WTC11 (cell line): ENCODE measurements at regions not wholly inside any gene's neighbourhood (a gene's known extent, or its start where the extent isn't known, plus 50 kb on each side); places are given as distances from the start of the nearest gene placed in this dataset.

ENCODE experiments used
- ATAC-seq: fragments of 200-7000 bp; cut with Tn5 transposase; 2 replicates; pipeline ENCODE4 v1.10.0; 2021; ENCODE audit warnings: mild to moderate bottlenecking, moderate library complexity
- CTCF ChIA-PET: fragments of 300-600 bp; sonication (Branson Sonifier 250); formaldehyde crosslinking; loops from one replicate; lab custom pipeline; 2021; ENCODE audit warnings: antibody characterized with exemption; lab: Charles Lee
- POLR2A ChIA-PET: fragments of 350-600 bp; sonication (Branson Sonifier 250); formaldehyde crosslinking; loops from one replicate; lab custom pipeline; 2021; ENCODE audit warnings: antibody characterized with exemption; lab: Charles Lee
- DNase-seq: peaks from one replicate; pipeline ENCODE4 v3.0.0; 2021; ENCODE audit warnings: low spot score
- H3K27ac Mint-ChIP-seq: 2 replicates; pipeline ENCODE4 v1.8.0; 2021; ENCODE audit warnings: mixed read lengths
- H3K27me3 Mint-ChIP-seq: 2 replicates; pipeline ENCODE4 v1.8.0; 2021; ENCODE audit warnings: low read depth, mild to moderate bottlenecking, moderate library complexity, mixed read lengths
- H3K36me3 Mint-ChIP-seq: 2 replicates; pipeline ENCODE4 v1.8.0; 2021; ENCODE audit warnings: mixed read lengths
- H3K4me1 Mint-ChIP-seq: 2 replicates; pipeline ENCODE4 v1.8.0; 2022; ENCODE audit warnings: mixed read lengths
- H3K4me3 Mint-ChIP-seq: 2 replicates; pipeline ENCODE4 v1.8.0; 2021; ENCODE audit warnings: mild to moderate bottlenecking, moderate library complexity, mixed read lengths
- H3K9me3 Mint-ChIP-seq: 2 replicates; pipeline ENCODE4 v1.8.0; 2021; ENCODE audit warnings: mixed read lengths
- ATF6 ChIP-seq: sonication (generic); formaldehyde crosslinking; IDR thresholded peaks from 2 replicates; pipeline ENCODE4 v1.8.1; 2023; ENCODE audit warnings: mild to moderate bottlenecking, missing genetic modification reagents
- CREM ChIP-seq: sonication (generic); formaldehyde crosslinking; IDR thresholded peaks from 2 replicates; pipeline ENCODE4 v1.8.1; 2022; ENCODE audit warnings: mild to moderate bottlenecking, missing genetic modification reagents, moderate library complexity
- E2F4 ChIP-seq: sonication (generic); formaldehyde crosslinking; IDR thresholded peaks from 2 replicates; pipeline ENCODE4 v1.8.1; 2022; ENCODE audit warnings: low read depth, mild to moderate bottlenecking, moderate library complexity, missing genetic modification reagents, borderline replicate concordance
- E2F5 ChIP-seq: sonication (generic); formaldehyde crosslinking; IDR thresholded peaks from 2 replicates; pipeline ENCODE4 v1.8.1; 2022; ENCODE audit warnings: mild to moderate bottlenecking, moderate library complexity, missing genetic modification reagents
- FOXP4 ChIP-seq: sonication (generic); formaldehyde crosslinking; IDR thresholded peaks from 2 replicates; pipeline ENCODE4 v1.8.0; 2022; ENCODE audit warnings: mild to moderate bottlenecking, missing genetic modification reagents
- GTF2I ChIP-seq: fragments of 250-450 bp; sonication (Bioruptor Pico); conservative IDR thresholded peaks from 2 replicates; pipeline ENCODE4 v1.4.0; 2021; ENCODE audit warnings: mild to moderate bottlenecking
- HMGA2 ChIP-seq: fragments of 250-450 bp; sonication (Bioruptor Pico); IDR thresholded peaks from 2 replicates; pipeline ENCODE4 v1.4.0; 2021; ENCODE audit warnings: mild to moderate bottlenecking, moderate library complexity
- IRF1 ChIP-seq: sonication (generic); formaldehyde crosslinking; IDR thresholded peaks from 2 replicates; pipeline ENCODE4 v1.8.0; 2023; ENCODE audit warnings: missing genetic modification reagents
- JUN ChIP-seq: sonication (generic); formaldehyde crosslinking; IDR thresholded peaks from 2 replicates; pipeline ENCODE4 v1.8.0; 2023; ENCODE audit warnings: mild to moderate bottlenecking, missing genetic modification reagents
- KAT7 ChIP-seq: sonication (generic); formaldehyde crosslinking; IDR thresholded peaks from 2 replicates; pipeline ENCODE4 v1.8.1; 2023; ENCODE audit warnings: missing genetic modification reagents, mild to moderate bottlenecking, borderline replicate concordance
- MAX ChIP-seq: sonication (generic); formaldehyde crosslinking; IDR thresholded peaks from 2 replicates; pipeline ENCODE4 v1.8.0; 2022; ENCODE audit warnings: mild to moderate bottlenecking, missing genetic modification reagents
- OVOL2 ChIP-seq: fragments of 250-450 bp; sonication (Bioruptor Pico); IDR thresholded peaks from 2 replicates; pipeline ENCODE4 v1.9.0; 2021; ENCODE audit warnings: mild to moderate bottlenecking, borderline replicate concordance
- PRDM15 ChIP-seq: sonication (generic); formaldehyde crosslinking; IDR thresholded peaks from 2 replicates; pipeline ENCODE4 v1.8.0; 2022; ENCODE audit warnings: missing genetic modification reagents
- PRRX2 ChIP-seq: fragments of 250-450 bp; sonication (Bioruptor Pico); IDR thresholded peaks from 2 replicates; pipeline ENCODE4 v1.8.0; 2021; ENCODE audit warnings: mild to moderate bottlenecking
- ZNF121 ChIP-seq: sonication (generic); formaldehyde crosslinking; IDR thresholded peaks from 2 replicates; pipeline ENCODE4 v1.8.0; 2023; ENCODE audit warnings: missing genetic modification reagents
- ZNF138 ChIP-seq: sonication (generic); formaldehyde crosslinking; conservative IDR thresholded peaks from 2 replicates; pipeline ENCODE4 v1.8.1; 2022; ENCODE audit warnings: mild to moderate bottlenecking, moderate library complexity, missing genetic modification reagents
- ZNF263 ChIP-seq: sonication (generic); formaldehyde crosslinking; IDR thresholded peaks from 2 replicates; pipeline ENCODE4 v1.8.1; 2022; ENCODE audit warnings: low read depth, mild to moderate bottlenecking, moderate library complexity, missing genetic modification reagents
- ZNF396 ChIP-seq: fragments of 250-450 bp; sonication (Bioruptor Pico); IDR thresholded peaks from 2 replicates; pipeline ENCODE4 v1.8.0; 2021; ENCODE audit warnings: mild to moderate bottlenecking, moderate library complexity, borderline replicate concordance
- ZNF532 ChIP-seq: fragments of 250-450 bp; sonication (Bioruptor Pico); IDR thresholded peaks from 2 replicates; pipeline ENCODE4 v1.9.0; 2021; ENCODE audit warnings: mild to moderate bottlenecking, borderline replicate concordance
- ZSCAN18 ChIP-seq: fragments of 250-450 bp; sonication (Bioruptor Pico); IDR thresholded peaks from 2 replicates; pipeline ENCODE4 v2.1.2; 2022; ENCODE audit warnings: mild to moderate bottlenecking, moderate library complexity

- ChIA-PET POLR2A (no interaction called here), CTCF (no interaction called here)
- no peak overlapping the region for H3K27ac Mint-ChIP-seq
- peaks cover 26% of the 10 kb centered on the region for H3K4me1 Mint-ChIP-seq
- H3K9me3 Mint-ChIP-seq: no peaks in the 10 kb centered on the region; the same call in 1 of the 2 replicates
- H3K4me3 Mint-ChIP-seq: no peak overlapping the region
- no peaks in the 10 kb centered on the region for H3K27me3 Mint-ChIP-seq
- H3K36me3 Mint-ChIP-seq: no peaks in the 10 kb centered on the region
- no peak for DNase-seq
- no peak for TF ChIP-seq ZNF263
- no peak for TF ChIP-seq E2F5
- TF ChIP-seq ZNF121: no peak
- no peak for TF ChIP-seq ZNF396 (CRISPR knock-in tag)
- TF ChIP-seq MAX (CRISPR knock-in tag): no peak
- no peak for TF ChIP-seq E2F4 (CRISPR knock-in tag)
- TF ChIP-seq KAT7 (CRISPR knock-in tag): no peak
- no peak for TF ChIP-seq GTF2I (CRISPR knock-in tag)
- no peak for TF ChIP-seq HMGA2 (CRISPR knock-in tag)
- no peak for TF ChIP-seq PRDM15
- TF ChIP-seq JUN (CRISPR knock-in tag): no peak
- TF ChIP-seq PRRX2 (CRISPR knock-in tag): no peak
- no peak for TF ChIP-seq ZSCAN18 (CRISPR knock-in tag)
- no peak for TF ChIP-seq ZNF138
- TF ChIP-seq CREM: no peak
- TF ChIP-seq OVOL2 (CRISPR knock-in tag): no peak
- no peak for TF ChIP-seq ATF6 (CRISPR knock-in tag)
- no peak for TF ChIP-seq ZNF532 (CRISPR knock-in tag)
- no peak for TF ChIP-seq FOXP4 (CRISPR knock-in tag)
- no peak for TF ChIP-seq IRF1 (CRISPR knock-in tag)
- TF ChIP-seq, all 79 proteins: peak for 0
- ATAC-seq: no peak
Observed at GRCh38 chr7:23972057-23972456, 262.0 kb downstream of the STK31 start.
